OCI-LY7 (cell line): ENCODE measurements at regions not wholly inside any gene's neighbourhood (a gene's known extent, or its start where the extent isn't known, plus 50 kb on each side); places are given as distances from the start of the nearest gene placed in this dataset.

ENCODE experiments used
- BruUV-seq: library from RNA; stranded (reverse); fragments of 400-500 nt; replicated peaks from 2 replicates; lab custom pipeline; 2021; lab: Mats Ljungman, UMichigan
- CTCF ChIA-PET: fragments of 300-600 bp; sonication (Branson Sonifier 250); formaldehyde crosslinking; loops from one replicate; lab custom pipeline; 2022; ENCODE audit warnings: antibody characterized with exemption; ENCODE audit not compliant: unreplicated experiment; lab: Charles Lee
- POLR2A ChIA-PET: fragments of 300-600 bp; sonication (Branson Sonifier 250); formaldehyde crosslinking; loops from one replicate; lab custom pipeline; 2022; ENCODE audit warnings: antibody characterized with exemption; lab: Charles Lee
- DNase-seq: peaks from one replicate; pipeline ENCODE4 v3.0.0-alpha.2; 2015; ENCODE audit warnings: low spot score
- H2AFZ ChIP-seq: fragments of 200-600 bp; sonication (generic), shearing (Covaris generic); 2 replicates; pipeline ENCODE4 v1.6.1; 2014; ENCODE audit warnings: mild to moderate bottlenecking, antibody characterized with exemption, low read length, moderate library complexity
- H3K27ac ChIP-seq: fragments of 200-600 bp; sonication (generic); 2 replicates; pipeline ENCODE4 v1.5.1; 2014; ENCODE audit warnings: mixed run types, low read depth, mild to moderate bottlenecking, moderate library complexity, low read length, inconsistent platforms; ENCODE audit not compliant: poor library complexity, severe bottlenecking
- H3K36me3 ChIP-seq: fragments of 200-600 bp; sonication (generic); 2 replicates; pipeline ENCODE4 v1.6.1; 2014; ENCODE audit warnings: mild to moderate bottlenecking, antibody characterized with exemption, low read length, moderate library complexity, mixed read lengths; ENCODE audit not compliant: insufficient read depth
- H3K4me1 ChIP-seq: fragments of 200-600 bp; sonication (generic); 2 replicates; pipeline ENCODE4 v1.5.1; 2014; ENCODE audit warnings: mild to moderate bottlenecking, low read length; ENCODE audit not compliant: insufficient read depth, poor library complexity, severe bottlenecking
- H3K4me2 ChIP-seq: fragments of 200-600 bp; sonication (generic); 2 replicates; pipeline ENCODE4 v1.6.1; 2014; ENCODE audit warnings: mild to moderate bottlenecking, low read length
- H3K4me3 ChIP-seq: fragments of 200-600 bp; sonication (generic); 2 replicates; pipeline ENCODE4 v1.5.1; 2014; ENCODE audit warnings: mild to moderate bottlenecking, low read depth, low read length; ENCODE audit not compliant: poor library complexity, severe bottlenecking
- H3K79me2 ChIP-seq: fragments of 200-600 bp; sonication (generic); 2 replicates; pipeline ENCODE4 v1.6.1; 2016; ENCODE audit warnings: low read depth, mild to moderate bottlenecking, low read length, moderate library complexity, mixed read lengths; ENCODE audit not compliant: insufficient read depth
- H3K9me2 ChIP-seq: fragments of 200-600 bp; sonication (generic); 2 replicates; pipeline ENCODE4 v1.6.1; 2016; ENCODE audit warnings: mild to moderate bottlenecking, low read length, mixed read lengths; ENCODE audit not compliant: insufficient read depth
- H3K9me3 ChIP-seq: fragments of 200-600 bp; sonication (generic); 2 replicates; pipeline ENCODE4 v1.6.1; 2014; ENCODE audit warnings: mild to moderate bottlenecking, mixed run types, low read length, mixed read lengths
- H4K20me1 ChIP-seq: fragments of 200-600 bp; sonication (generic); 2 replicates; pipeline ENCODE4 v1.6.1; 2014; ENCODE audit warnings: mild to moderate bottlenecking, antibody characterized with exemption, low read length, moderate library complexity, mixed read lengths; ENCODE audit not compliant: insufficient read depth
- EZH2phosphoT487 ChIP-seq: fragments of 200-600 bp; sonication (generic); IDR thresholded peaks from 2 replicates; pipeline ENCODE4 v1.6.1; 2018; ENCODE audit warnings: low read depth, borderline replicate concordance, mild to moderate bottlenecking, mixed run types, antibody characterized with exemption, low read length, moderate library complexity, mixed read lengths
- intact Hi-C: fragments of 100-400 bp; cut with micrococcal nuclease; formaldehyde crosslinking; loops from one replicate; pipeline ENCODE4 v1.10.0; 2022; ENCODE audit not compliant: unreplicated experiment
- TF ChIP-seq, protein P1 (sequence below): fragments of 200-600 bp; sonication (generic); conservative IDR thresholded peaks from 2 replicates; pipeline ENCODE4 v1.5.1; 2014; ENCODE audit warnings: mild to moderate bottlenecking, antibody characterized with exemption, low read length, moderate library complexity, mixed read lengths

DNA sequence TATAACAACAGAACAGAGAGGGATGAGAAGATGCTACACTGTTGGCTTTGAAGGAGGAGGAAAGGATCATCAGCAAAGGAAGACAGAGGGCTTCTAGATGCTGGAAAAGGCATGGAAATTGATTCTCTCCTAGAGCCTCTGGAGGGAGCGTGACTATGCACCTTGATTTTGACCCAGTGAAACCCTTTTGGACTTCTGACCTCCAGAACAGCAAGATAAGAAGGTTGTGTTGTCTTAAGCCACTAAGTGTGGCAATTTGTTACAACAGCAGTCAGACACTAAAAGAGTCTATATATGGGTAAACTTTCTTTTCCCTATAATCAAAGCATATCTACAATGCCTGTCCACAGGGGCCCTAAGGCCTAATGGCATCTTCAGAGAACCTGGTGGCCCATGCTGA, 56.1 kb upstream of the MVB12B start:
- Histone ChIP-seq H3K36me3 (no peaks in the 10 kb centered on the region), H3K79me2 (no peaks in the 10 kb centered on the region), H3K9me2 (no peaks in the 10 kb centered on the region), H2AFZ (no peak overlapping the region), H3K4me1 (no peaks in the 10 kb centered on the region), H3K4me2 (no peak overlapping the region), H3K27ac (no peak overlapping the region), H3K9me3 (no peaks in the 10 kb centered on the region), H4K20me1 (no peaks in the 10 kb centered on the region), H3K4me3 (no peak overlapping the region)
- DNase-seq, result no peak
- intact Hi-C loops, result no loop called here
- no TSS peak for BruUV-seq
- CTCF ChIA-PET, result no interaction called here
- TF ChIP-seq, protein P1, sequence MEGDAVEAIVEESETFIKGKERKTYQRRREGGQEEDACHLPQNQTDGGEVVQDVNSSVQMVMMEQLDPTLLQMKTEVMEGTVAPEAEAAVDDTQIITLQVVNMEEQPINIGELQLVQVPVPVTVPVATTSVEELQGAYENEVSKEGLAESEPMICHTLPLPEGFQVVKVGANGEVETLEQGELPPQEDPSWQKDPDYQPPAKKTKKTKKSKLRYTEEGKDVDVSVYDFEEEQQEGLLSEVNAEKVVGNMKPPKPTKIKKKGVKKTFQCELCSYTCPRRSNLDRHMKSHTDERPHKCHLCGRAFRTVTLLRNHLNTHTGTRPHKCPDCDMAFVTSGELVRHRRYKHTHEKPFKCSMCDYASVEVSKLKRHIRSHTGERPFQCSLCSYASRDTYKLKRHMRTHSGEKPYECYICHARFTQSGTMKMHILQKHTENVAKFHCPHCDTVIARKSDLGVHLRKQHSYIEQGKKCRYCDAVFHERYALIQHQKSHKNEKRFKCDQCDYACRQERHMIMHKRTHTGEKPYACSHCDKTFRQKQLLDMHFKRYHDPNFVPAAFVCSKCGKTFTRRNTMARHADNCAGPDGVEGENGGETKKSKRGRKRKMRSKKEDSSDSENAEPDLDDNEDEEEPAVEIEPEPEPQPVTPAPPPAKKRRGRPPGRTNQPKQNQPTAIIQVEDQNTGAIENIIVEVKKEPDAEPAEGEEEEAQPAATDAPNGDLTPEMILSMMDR, result no peak
- TF ChIP-seq EZH2phosphoT487, result no peak
- POLR2A ChIA-PET, result no interaction called here

DNA sequence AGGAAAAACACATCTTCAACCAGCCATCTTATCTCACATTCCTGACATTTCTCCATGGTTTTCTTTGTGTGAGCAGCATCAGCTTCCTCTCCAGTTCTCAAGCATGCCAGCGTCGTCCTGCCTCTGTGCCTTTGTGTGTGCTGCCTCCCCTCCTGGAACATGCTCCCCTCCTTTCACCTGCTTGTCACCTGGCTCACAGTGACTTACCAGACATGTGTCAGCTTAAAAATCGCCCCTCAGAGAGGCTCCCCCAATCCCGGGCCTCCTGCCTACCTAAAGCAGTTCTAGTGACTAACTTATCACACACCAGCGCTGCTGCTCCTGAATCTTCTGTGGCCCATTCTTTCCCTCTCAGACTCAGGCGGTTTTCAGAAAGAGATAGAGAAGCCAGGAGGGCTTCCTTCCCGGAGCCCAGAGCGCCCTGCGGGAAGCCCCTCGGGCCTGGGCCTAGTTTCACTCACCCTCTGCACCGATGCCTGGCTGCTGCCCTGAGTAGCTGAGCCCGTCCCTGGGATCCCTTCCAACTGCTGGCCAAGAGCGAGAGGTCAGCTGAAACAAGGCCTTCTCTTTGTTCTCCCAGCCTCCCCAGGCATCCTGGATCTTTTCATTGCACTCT, 51.1 kb upstream of the MVB12B start:
- Histone ChIP-seq H3K4me2 (no peak overlapping the region), H4K20me1 (no peaks in the 10 kb centered on the region), H2AFZ (no peak overlapping the region), H3K36me3 (no peaks in the 10 kb centered on the region), H3K9me2 (no peaks in the 10 kb centered on the region), H3K4me1 (no peaks in the 10 kb centered on the region), H3K79me2 (no peaks in the 10 kb centered on the region), H3K4me3 (no peak overlapping the region), H3K9me3 (no peaks in the 10 kb centered on the region), H3K27ac (no peak overlapping the region)
- CTCF ChIA-PET, result no interaction called here
- TF ChIP-seq EZH2phosphoT487, result no peak
- TF ChIP-seq, protein P1, result no peak
- intact Hi-C loops, result no loop called here
- POLR2A ChIA-PET, result no interaction called here
- no peak for DNase-seq
- no TSS peak for BruUV-seq

DNA sequence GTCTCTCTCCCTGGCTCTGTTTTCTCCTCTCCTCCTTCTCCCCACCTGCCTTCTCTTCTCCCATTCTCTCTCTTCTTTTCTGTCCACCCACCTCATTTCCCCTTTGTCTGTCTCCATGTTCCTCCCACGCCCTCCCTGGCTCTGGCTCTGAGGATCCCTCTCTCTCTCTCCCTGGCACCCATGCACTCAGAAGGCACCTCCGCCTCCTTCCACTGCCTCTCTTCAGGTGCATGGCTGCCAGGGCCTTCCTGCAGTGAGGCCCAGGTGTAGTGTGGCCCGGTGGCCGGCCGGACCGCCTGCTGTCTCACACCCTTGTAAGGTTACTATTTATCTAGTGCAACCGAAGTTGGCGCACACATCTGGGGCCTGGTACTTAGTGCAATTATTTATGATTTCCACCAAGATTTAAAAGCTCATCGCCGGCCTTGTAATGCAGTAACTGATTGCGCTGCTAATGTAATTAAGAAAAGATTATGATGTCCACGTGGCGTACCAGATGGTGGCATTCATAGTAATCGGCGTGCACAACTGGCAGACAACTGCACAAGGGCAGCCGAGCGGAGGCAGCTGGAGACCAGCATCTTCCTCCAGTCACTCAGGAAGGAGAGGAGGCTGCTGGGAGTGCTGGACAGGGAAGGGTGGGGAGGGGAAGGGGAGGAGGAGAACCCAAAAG, 50.4 kb upstream of the MVB12B start:
- Histone ChIP-seq H2AFZ (no peak overlapping the region), H3K4me1 (no peaks in the 10 kb centered on the region), H3K9me2 (no peaks in the 10 kb centered on the region), H3K36me3 (no peaks in the 10 kb centered on the region), H4K20me1 (no peaks in the 10 kb centered on the region), H3K4me3 (no peak overlapping the region), H3K27ac (no peak overlapping the region), H3K9me3 (no peaks in the 10 kb centered on the region), H3K79me2 (no peaks in the 10 kb centered on the region), H3K4me2 (no peak overlapping the region)
- no TSS peak for BruUV-seq
- intact Hi-C loops, result no loop called here
- POLR2A ChIA-PET, result no interaction called here
- TF ChIP-seq EZH2phosphoT487, result no peak
- TF ChIP-seq, protein P1, result no peak
- DNase-seq, result no peak
- CTCF ChIA-PET, result no interaction called here
